Endometrial microvascular endothelial cells (primary cell): ENCODE measurements at regions not wholly inside any gene's neighbourhood (a gene's known extent, or its start where the extent isn't known, plus 50 kb on each side); places are given as distances from the start of the nearest gene placed in this dataset.
"Not testable (repeated sequence)": the region's sequence is repeated elsewhere in the genome, so short reads cannot be mapped to it uniquely, and the experiment has no call there.

ENCODE experiments used
- in situ Hi-C: cut with HindIII; loops from 2 replicates; pipeline ENCODE4 v1.10.0; 2017; ENCODE audit warnings: low sequenced_read_pairs, low pct_unique_long_range_greater_than_20kb; ENCODE audit errors: inconsistent ontology term

DNA sequence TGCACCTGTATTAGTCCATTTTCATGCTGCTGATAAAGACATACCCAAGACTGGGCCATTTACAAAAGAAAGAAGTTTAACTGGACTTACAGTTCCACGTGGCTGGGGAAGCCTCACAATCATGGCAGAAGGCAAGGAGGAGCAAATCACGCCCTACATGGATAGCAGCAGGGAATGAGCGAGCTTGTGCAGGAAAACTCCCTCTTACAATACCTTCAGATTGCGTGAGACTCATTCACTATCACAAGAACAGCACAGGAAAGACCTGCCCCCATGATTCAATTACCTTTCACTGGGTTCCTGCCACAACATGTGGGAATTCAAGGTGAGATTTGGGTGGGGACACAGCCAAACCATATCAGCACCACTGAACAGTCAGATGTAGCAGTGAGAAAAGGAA is 137.4 kb downstream of the DACT1 start:
- in situ Hi-C loops, result not testable (repeated sequence)

- in situ Hi-C loops, result no loop called here
Observed at GRCh38 chr14:58776516-58776915, 138.8 kb downstream of the DACT1 start.

DNA sequence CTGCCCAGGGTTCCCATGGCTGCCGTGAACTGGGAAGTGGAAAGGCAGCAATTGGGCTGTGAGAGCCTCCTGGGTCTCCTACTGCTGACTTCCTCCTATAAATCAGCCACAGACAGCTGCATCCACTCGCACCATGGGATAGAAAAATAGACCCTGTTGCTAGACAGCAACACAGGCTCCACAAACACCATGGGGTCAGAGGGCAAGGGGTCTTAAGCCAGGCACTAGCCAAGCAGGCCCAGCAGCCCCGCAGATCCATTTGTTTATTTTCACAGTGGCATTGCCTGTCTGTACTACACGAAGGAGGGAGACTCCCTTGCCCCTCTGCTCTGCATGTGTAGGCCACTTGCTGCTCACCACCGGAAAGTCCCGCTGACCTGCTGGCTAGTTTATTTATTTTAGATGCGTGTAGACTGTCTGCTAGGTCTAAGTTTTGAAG is 139.8 kb downstream of the DACT1 start:
- in situ Hi-C loops, result no loop called here

- in situ Hi-C loops, result no loop called here
Observed at GRCh38 chr14:58778202-58778601, 140.4 kb downstream of the DACT1 start.

DNA sequence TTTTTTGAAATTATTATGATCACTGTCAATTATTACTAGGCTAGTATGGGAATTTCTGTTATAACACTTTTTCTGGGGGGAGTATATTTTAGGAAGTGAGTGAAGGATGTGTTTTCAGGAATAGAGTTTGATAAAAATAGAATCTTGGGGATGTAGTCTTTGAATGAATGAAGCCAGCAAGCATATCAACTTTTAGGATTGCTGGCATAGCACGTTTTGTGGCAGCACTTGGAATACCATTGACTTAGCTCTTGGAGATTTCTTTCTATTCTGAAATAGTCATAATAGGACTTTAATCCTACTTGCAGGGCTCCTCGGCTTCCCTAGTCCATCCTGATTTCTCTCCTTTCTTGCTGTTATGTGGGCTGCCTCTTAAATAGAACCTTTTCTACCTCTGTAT is 141.6 kb downstream of the DACT1 start:
- in situ Hi-C loops, result no loop called here

- in situ Hi-C loops, result no loop called here
Observed at GRCh38 chr14:58780185-58780584, 142.4 kb downstream of the DACT1 start.

GRCh38 chr14:58780605-58781004 is 142.8 kb downstream of the DACT1 start:
- in situ Hi-C loops, result no loop called here

- in situ Hi-C loops, result no loop called here
Observed at GRCh38 chr14:58782011-58782410, 144.2 kb downstream of the DACT1 start.

GRCh38 chr14:58783792-58784511 is 146.2 kb downstream of the DACT1 start:
- in situ Hi-C loops, result no loop called here

DNA sequence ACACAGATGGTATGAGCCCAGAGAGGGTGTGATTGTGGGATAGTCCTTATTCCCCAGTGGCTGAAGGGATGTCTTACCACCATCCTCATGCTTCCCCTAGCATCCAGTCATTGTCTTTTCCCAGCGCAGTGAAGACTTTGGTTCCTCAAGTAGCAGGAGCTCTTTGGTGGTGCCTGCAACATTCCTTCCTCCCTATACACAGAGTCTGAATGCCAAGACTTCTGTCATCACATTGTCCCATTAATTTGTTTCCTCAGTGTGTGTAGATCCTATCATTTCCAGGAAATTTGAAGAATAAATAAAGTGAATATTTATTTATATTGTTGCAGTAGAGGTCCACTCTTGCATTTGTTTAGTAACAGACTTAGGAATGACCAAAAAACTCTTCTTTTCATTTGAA is 147.2 kb downstream of the DACT1 start:
- in situ Hi-C loops, result no loop called here

- in situ Hi-C loops, result no loop called here
Observed at GRCh38 chr14:58785701-58786100, 147.9 kb downstream of the DACT1 start.

- in situ Hi-C loops, result no loop called here
Observed at GRCh38 chr14:58787592-58787991, 149.8 kb downstream of the DACT1 start.

- in situ Hi-C loops, result no loop called here
Observed at GRCh38 chr14:58788655-58789503, 151.1 kb downstream of the DACT1 start.

- in situ Hi-C loops, result no loop called here
Observed at GRCh38 chr14:58789736-58790135, 152.0 kb downstream of the DACT1 start.

- in situ Hi-C loops, result no loop called here
Observed at GRCh38 chr14:58792416-58792815, 154.7 kb downstream of the DACT1 start.

DNA sequence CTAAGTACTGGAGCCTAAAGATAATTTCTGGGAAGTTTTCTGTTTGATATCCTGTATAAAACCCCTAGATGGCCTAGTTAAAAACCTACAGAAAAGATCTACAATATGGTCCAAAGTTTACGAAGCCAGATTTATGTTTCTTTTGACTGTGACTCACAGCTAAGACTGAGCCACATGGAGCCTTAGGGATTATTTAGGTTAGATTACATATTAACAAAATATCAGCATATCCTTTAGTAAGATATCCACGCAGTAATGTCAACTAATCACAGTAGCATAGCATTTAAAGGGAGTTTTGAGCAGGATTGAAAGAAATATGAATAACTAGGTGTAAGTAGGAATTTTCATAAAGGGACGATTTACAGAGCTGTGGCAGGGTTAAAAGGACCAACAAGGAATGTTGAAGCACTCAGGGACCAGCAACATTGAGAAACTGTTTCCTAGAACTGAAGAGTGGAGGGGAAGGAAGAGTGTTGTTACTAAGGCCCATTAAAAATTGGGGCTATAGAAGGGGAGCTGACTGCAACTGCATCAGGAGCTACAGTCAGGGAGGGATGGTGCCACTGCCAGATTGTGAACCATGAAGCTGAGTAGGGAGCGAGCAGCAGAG is 155.5 kb downstream of the DACT1 start:
- in situ Hi-C loops, result no loop called here

DNA sequence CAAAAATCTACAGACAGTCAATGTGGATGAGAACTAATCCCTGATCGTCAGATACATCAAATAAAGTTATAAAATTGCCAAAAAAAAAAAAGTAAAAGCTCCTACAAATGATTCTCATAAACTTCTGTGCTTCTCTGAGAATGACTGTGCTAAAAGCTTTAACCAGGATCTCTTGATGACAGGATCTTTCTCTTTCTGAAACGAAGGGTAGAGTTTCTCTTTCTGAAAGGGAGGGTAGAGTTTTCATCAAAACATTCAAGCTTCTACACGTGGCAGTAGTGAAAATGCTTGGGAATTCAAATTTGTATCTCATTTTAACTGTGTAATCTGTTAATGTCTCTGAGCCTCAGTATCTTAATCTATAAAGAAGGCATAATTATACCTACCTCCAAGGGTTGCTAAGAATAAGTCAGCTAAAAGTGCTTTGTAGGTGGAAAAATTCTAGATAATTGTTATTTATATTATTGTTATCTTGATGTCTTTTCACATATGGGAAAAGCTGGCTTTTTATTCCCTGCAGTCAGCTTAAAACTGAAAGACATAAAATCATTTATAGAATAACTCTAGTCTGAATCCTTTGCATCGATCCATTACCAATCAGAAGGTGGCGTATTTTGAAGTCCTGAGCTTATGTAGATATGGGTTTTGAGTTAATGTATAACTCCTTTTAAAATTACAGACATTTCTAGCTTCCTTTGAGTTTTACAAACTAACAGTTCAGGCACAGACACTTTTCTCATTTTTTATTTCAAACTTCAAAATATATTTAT is 157.4 kb downstream of the DACT1 start:
- in situ Hi-C loops, result no loop called here

DNA sequence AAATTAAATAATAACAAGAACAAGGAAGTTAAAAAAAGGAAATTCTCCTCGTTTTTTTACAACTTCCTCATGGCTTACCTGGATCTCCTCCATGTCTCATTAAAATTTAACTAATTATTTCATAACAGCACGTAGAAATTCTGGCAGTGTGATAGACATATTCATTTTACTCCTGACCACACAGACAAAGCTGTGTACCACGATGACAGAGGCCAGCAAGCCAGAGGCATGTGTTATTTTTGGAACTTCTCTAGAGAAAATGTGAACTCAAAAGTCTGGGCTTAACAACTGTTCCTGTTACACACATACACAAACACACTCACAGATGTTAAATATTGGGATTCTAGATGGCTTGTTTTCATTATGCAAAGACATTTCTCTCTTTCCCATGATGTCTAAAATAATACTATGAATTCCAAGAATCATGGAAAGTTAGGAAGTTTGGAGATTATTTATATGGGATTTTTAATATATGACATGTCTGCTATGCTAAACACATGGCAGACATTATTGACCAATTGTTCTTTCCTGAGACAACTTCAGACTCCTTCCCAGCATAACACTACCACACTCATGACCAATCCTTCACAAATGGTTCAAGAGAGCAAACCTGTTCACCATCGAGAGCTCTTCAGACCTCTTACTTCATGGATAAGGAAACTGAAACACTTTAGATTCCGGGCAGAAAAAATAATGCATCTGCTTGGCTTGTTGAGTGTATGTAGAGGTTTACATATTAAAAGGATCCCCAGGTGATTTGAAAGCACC is 158.7 kb downstream of the DACT1 start:
- in situ Hi-C loops, result no loop called here
